KMS-11 (cell line): ENCODE measurements at regions not wholly inside any gene's neighbourhood (a gene's known extent, or its start where the extent isn't known, plus 50 kb on each side); places are given as distances from the start of the nearest gene placed in this dataset.

Experiments
- H2AFZ ChIP-seq: fragments of 200-600 bp; sonication (generic); 2 replicates; pipeline ENCODE4 v1.6.1; 2016; ENCODE audit warnings: antibody characterized with exemption, mixed run types, low read depth
- H3K27ac ChIP-seq: fragments of 200-600 bp; sonication (generic); 2 replicates; pipeline ENCODE4 v1.6.1; 2016; ENCODE audit warnings: mild to moderate bottlenecking, mixed run types
- H3K27me3 ChIP-seq: fragments of 200-600 bp; sonication (generic); 2 replicates; pipeline ENCODE4 v1.6.1; 2017; ENCODE audit warnings: mild to moderate bottlenecking, low read depth, mixed run types, moderate library complexity; ENCODE audit not compliant: insufficient read depth
- H3K36me3 ChIP-seq: fragments of 200-600 bp; sonication (generic); 2 replicates; pipeline ENCODE4 v1.6.1; 2017; ENCODE audit warnings: mild to moderate bottlenecking, mixed run types; ENCODE audit not compliant: insufficient read depth
- H3K4me1 ChIP-seq: fragments of 200-600 bp; sonication (generic); 2 replicates; pipeline ENCODE4 v1.6.1; 2016; ENCODE audit warnings: mild to moderate bottlenecking, low read depth, mixed run types; ENCODE audit not compliant: poor library complexity, severe bottlenecking
- H3K4me2 ChIP-seq: fragments of 200-600 bp; sonication (generic); 2 replicates; pipeline ENCODE4 v1.7.0; 2016; ENCODE audit warnings: mild to moderate bottlenecking, mixed run types
- H3K4me3 ChIP-seq: fragments of 200-600 bp; sonication (generic); IDR thresholded peaks from 2 replicates; pipeline ENCODE4 v1.6.1; 2017; ENCODE audit warnings: low read depth, low read length, mixed read lengths; ENCODE audit not compliant: insufficient read depth
- H3K79me2 ChIP-seq: fragments of 200-600 bp; sonication (generic); 2 replicates; pipeline ENCODE4 v1.6.1; 2016; ENCODE audit warnings: low read depth, mixed run types; ENCODE audit not compliant: insufficient read depth
- H3K9ac ChIP-seq: fragments of 200-600 bp; sonication (generic); 2 replicates; pipeline ENCODE4 v1.6.1; 2016; ENCODE audit warnings: mild to moderate bottlenecking, mixed run types
- H4K20me1 ChIP-seq: fragments of 200-600 bp; sonication (generic); 2 replicates; pipeline ENCODE4 v1.6.1; 2016; ENCODE audit warnings: mild to moderate bottlenecking, mixed run types; ENCODE audit not compliant: insufficient read depth
- TF ChIP-seq, protein P1 (sequence below): fragments of 200-600 bp; sonication (generic); conservative IDR thresholded peaks from 2 replicates; pipeline ENCODE4 v1.6.1; 2017; ENCODE audit warnings: low read depth, mild to moderate bottlenecking, antibody characterized with exemption, low read length, moderate library complexity, mixed read lengths

DNA sequence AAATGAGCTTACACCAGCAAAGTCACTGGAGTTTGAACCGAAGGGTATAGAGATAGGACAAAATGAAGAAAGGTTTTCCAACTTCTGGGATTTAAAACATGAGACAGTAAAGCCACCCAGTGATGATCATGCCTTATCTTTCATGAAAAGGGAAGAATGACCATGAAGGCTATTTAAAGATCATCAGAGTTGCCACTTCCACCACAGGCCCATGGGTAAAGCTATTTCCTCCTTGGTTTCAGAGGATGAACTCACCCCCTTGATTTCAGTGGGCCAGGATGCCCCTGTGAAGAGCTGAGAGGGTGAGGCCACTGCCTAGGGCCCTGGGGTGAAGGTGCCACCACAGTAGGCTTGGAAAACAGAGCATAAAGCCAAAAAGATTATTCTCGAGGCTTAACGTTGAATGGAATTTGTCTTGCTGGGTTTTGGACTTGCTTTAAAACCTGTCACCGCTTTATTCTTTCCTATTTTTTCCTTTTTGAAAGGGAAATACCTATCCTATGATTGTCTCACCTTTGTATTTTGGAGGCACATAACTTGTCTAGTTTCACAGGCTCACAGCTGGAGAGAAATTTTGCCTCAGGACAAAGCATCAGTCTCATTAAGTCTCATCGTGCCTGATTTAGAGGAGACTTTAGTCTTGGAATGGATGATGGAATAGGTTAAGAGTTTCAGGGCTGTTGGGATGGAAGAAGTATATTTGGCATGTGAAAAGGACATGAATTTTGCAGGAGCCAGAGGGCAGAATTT lies 254.0 kb downstream of the SNCA start:
- Histone ChIP-seq H3K4me1 (no peaks in the 10 kb centered on the region), H3K27ac (no peak overlapping the region), H3K9ac (no peak overlapping the region), H3K36me3 (no peaks in the 10 kb centered on the region), H3K4me2 (no peak overlapping the region), H3K27me3 (no peaks in the 10 kb centered on the region), H4K20me1 (no peaks in the 10 kb centered on the region), H3K79me2 (no peaks in the 10 kb centered on the region), H2AFZ (no peak overlapping the region), H3K4me3 (no peak overlapping the region)
- TF ChIP-seq, protein P1, sequence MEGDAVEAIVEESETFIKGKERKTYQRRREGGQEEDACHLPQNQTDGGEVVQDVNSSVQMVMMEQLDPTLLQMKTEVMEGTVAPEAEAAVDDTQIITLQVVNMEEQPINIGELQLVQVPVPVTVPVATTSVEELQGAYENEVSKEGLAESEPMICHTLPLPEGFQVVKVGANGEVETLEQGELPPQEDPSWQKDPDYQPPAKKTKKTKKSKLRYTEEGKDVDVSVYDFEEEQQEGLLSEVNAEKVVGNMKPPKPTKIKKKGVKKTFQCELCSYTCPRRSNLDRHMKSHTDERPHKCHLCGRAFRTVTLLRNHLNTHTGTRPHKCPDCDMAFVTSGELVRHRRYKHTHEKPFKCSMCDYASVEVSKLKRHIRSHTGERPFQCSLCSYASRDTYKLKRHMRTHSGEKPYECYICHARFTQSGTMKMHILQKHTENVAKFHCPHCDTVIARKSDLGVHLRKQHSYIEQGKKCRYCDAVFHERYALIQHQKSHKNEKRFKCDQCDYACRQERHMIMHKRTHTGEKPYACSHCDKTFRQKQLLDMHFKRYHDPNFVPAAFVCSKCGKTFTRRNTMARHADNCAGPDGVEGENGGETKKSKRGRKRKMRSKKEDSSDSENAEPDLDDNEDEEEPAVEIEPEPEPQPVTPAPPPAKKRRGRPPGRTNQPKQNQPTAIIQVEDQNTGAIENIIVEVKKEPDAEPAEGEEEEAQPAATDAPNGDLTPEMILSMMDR, result no peak

DNA sequence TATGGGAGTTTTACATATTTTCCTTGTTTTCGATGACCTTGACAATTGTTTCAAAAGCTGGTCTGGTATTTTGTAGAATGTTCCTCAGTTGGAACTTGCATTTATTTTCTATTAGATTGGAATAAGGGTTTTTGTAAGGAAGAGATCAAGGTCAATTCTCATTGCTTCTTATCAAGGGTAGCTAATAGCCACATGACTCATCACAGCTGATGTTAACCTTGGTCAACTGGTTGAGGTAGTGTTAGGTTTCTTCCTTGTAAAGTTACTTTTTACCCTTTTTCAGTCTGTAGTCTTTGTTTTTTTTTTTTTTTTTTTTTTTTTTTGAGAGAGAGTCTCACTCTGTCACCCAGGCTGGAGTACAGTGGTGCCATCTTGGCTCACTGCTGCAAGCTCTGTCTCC lies 257.2 kb downstream of the SNCA start:
- no peak overlapping the region for H3K4me3 ChIP-seq
- H3K79me2 ChIP-seq, result no peaks in the 10 kb centered on the region
- no peak overlapping the region for H2AFZ ChIP-seq
- no peaks in the 10 kb centered on the region for H3K4me1 ChIP-seq
- TF ChIP-seq, protein P1, result no peak
- H3K36me3 ChIP-seq, result no peaks in the 10 kb centered on the region
- no peaks in the 10 kb centered on the region for H3K27me3 ChIP-seq
- no peak overlapping the region for H3K4me2 ChIP-seq
- H3K9ac ChIP-seq, result no peak overlapping the region
- no peak overlapping the region for H3K27ac ChIP-seq
- H4K20me1 ChIP-seq, result no peaks in the 10 kb centered on the region

DNA sequence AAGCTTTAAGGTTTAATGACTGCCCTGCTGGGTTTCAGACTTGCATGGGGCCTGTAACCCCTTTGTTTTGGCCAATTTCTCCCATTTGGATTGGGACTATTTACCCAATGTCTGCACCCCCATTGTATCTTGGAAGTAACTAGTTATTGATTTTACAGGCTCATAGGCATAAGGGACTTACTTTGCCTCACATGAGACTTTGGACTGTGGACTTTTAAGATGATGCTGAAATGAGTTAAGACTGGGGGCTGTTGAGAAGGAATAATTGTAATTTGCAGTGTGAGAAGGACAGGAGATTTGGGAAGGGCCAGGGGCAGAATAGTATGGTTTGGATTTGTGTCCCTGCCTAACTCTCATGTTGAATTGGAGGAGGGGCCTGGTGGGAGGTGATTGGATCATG lies 260.7 kb downstream of the SNCA start:
- Histone ChIP-seq H3K79me2 (no peaks in the 10 kb centered on the region), H3K36me3 (no peaks in the 10 kb centered on the region), H3K4me2 (no peak overlapping the region), H3K4me3 (no peak overlapping the region), H3K27me3 (no peaks in the 10 kb centered on the region), H4K20me1 (no peaks in the 10 kb centered on the region), H2AFZ (no peak overlapping the region), H3K9ac (no peak overlapping the region), H3K27ac (no peak overlapping the region), H3K4me1 (no peaks in the 10 kb centered on the region)
- TF ChIP-seq, protein P1, result no peak

DNA sequence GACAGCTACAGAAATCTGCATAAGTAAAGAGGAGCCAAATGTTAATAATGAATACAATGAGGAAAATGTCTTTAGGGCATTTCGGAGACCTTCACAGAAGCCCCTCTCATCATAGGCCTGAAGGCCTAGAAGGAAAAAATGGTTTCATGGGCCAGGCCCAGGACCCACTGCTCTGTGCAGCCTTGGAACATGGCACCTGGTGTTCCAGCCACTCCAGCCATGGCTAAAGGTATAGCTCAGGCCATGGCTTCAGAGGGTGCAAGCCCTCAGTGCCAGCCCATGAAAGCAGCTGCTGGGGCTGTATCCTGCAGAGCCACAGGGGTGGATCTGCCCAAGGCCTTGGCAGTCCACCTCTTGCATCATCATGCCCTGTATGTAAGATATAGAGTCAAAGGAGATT lies 261.1 kb downstream of the SNCA start:
- no peak overlapping the region for H3K9ac ChIP-seq
- no peak overlapping the region for H3K4me3 ChIP-seq
- no peaks in the 10 kb centered on the region for H3K27me3 ChIP-seq
- no peaks in the 10 kb centered on the region for H4K20me1 ChIP-seq
- H3K4me1 ChIP-seq, result no peaks in the 10 kb centered on the region
- no peaks in the 10 kb centered on the region for H3K79me2 ChIP-seq
- no peaks in the 10 kb centered on the region for H3K36me3 ChIP-seq
- TF ChIP-seq, protein P1, result no peak
- H2AFZ ChIP-seq, result no peak overlapping the region
- no peak overlapping the region for H3K4me2 ChIP-seq
- H3K27ac ChIP-seq, result no peak overlapping the region
